GM18867 (cell line): ENCODE measurements at regions not wholly inside any gene's neighbourhood (a gene's known extent, or its start where the extent isn't known, plus 50 kb on each side); places are given as distances from the start of the nearest gene placed in this dataset.

Experiments used
- ATAC-seq: cut with Tn5 transposase; IDR thresholded peaks from one replicate; pipeline ENCODE4 v1.9.1; 2021; ENCODE audit warnings: mild to moderate bottlenecking, moderate library complexity; ENCODE audit not compliant: unreplicated experiment

DNA sequence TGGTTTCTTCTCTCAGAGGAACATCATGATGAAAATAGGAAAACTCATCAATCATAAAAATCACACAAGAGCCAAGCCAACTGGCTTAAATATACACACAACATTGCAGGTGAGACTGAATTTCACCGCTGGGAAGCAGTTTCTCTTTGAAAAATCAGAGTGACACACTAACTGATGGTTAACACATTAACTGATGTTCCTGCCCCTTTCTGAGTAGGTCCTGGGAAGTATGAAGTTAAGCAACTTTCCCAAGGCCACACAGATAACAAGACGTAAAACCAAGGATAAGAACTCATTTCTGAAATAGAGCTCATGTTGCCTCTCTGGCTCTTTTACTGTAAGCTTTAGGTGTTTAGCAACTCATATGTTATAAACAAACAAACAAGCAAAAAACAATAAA lies 813.7 kb upstream of the HS3ST1 start:
- no peak for ATAC-seq

DNA sequence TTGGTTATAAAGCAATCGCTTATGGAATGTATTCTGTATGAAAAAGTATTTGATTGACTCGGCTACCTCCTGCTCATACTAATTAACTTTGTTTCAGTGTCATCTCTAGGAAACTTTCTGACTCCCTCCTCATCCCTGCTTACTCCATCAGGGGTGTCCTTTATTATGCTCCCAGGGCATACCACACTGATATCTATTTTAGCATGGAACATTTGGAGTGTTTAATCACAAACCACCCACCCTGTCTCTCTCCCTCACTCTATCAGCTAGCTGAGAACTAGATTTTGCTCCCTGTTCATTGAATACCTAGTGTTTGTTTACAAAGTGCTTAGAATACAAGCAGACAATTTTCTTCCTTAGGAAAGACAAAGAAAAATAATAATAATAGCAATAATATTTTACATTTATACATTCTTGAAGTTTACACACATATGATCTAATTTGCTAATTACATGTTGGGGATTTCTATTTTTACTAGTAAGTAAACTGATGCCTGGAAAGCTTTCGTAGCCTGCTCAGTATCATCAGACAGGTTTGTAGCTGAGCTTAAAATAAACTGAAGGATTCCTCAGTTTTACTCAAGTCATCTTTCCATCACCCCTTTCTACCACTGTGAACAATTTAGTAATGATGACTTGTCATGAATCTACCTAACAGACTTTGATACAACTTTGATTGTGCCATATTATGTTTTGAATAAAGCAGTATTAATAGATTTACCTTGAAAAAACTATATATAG lies 811.4 kb upstream of the HS3ST1 start:
- no peak for ATAC-seq

GRCh38 chr4:12231098-12231497 lies 802.4 kb upstream of the HS3ST1 start:
- ATAC-seq: no peak

- no peak for ATAC-seq
Measured at GRCh38 chr4:12221031-12221430, 792.3 kb upstream of the HS3ST1 start.

DNA sequence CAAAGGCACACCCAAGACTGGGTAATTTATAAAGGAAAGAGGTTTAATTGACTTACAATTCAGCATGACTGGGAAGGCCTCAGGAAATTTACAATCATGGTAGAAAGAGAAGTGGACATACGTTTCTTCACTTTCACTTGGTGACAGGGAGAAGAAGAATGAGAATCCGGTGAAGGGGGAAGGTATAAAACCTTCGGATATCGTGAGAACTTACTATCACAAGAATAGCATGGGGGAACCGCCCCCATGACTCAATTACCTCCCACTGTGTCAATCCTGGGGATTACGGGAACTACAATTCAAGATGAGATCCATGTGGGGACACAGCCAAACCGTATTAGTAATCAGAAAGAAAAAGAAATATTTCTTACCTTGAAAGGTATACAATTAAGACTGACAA lies 782.9 kb upstream of the HS3ST1 start:
- ATAC-seq: no peak

DNA sequence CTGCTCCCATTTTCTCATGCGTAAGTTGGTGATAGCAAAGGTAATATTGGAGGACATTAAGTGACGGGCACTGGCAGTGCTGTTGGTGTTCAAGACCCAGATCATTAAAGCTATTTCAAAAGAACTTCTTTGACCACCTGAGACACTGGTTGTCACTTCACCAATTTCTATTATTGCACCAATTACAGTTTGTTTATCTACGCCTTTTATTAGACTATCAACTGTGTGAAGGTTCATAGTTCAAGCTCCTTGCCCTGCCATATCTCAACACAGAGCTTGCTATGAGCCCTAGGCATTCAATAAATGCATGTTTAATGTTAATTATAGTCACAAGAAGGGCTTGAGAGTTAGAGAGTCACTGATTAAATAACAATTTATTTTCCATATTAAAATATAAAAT lies 778.7 kb upstream of the HS3ST1 start:
- ATAC-seq: no peak

DNA sequence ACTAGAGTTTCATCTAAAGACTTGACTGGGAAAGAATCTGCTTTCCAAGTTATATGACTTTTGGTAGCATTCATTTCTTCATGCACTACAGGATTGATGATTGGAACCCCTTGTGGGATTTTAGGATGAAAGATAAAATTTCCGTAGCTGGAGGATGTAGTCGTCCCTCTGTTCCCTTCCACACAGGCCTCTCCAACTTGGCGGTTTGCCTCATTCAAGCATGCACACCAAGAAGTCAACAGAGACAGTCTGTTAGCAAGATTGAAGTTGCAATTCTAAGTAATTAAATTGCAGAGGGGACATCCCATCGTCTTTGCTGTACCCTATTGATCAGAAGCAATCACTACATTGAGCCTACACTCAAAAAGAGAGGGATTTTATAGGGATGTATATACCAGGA lies 777.4 kb upstream of the HS3ST1 start:
- ATAC-seq: no peak

- ATAC-seq: no peak
Measured at GRCh38 chr4:12203945-12204344, 775.3 kb upstream of the HS3ST1 start.

- ATAC-seq: no peak
Measured at GRCh38 chr4:12200226-12200625, 771.5 kb upstream of the HS3ST1 start.

DNA sequence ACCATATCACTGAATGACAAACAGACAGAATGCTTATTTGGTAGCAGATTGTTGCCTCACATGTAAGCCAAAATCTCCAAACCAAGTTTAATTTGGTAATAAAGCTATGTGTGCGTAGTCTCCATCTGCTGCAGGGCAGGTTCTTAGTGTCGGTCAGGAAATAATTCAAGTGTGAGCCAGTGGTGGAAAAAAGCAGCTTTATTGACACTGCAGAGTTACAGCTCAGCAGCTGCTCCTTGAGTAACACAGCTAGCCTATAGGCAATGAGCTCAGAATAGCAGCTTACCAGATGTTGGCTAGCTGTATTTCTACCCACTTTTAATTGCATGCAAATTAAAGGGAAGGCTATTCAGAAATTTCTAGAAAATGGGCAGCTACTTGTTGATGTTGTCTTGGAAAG lies 757.8 kb upstream of the HS3ST1 start:
- ATAC-seq: no peak

DNA sequence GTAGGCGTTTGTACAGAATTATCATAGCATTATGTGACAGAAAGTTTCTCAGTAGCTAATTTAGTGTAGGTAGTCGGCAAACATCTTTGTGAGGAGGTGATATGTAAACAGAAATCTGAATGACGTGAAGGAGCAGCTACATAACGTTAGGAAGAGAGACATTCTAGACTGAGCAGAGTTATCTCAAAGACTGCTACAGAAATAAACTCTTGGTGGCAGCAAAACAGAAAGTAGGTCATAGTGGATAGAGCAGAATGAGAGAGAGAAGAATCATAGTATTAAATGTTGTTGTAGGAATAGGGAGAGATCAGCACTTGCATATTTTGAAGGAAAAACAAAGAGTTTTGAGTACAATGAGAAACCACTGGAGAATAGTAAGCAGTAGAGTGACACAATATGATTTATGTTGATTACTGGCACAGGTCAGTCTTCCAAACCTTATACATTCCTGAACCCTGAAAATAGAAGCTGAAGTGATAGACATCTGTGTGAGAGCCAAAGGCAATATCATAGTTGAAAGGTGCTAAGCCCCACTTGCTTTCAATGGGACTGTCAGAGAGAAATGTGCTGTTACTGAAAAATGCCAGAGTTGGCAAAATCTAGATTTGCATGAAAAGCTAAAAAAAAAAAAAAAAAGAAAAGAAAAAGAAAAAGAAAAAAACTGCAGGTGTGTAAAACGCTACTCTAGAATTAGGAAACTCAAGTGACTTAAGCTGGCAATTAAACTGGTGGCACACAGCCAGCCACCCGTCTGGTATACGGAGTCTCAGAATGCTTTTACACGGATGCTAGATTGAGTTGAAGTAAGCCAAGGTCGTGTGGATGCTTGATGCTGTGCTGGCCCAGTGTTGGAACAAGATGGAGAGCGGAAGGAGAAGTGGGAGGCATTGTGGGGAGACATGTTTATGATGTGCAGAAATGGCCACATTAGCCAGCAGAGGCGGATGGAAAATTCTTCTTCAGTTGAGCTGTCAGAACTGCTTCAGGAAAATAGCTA lies 750.2 kb upstream of the HS3ST1 start:
- no peak for ATAC-seq

DNA sequence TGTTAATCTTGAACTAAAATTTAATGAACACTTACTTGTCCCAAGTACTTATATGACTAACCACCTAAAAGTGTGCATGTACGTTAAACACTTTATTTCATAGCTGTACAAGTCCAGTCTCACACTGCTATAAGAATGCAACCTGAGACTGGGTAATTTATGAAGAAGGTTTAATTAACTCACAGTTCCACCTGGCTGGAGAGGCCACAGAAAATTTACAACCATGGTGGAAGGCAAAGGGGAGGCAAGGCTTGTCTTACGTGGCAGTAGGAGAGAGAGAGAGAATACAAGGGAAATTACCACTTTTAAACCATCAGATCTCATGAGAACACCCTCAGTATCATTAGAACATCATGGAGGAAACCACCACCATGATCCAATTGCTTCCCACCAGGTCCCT lies 748.7 kb upstream of the HS3ST1 start:
- no peak for ATAC-seq

DNA sequence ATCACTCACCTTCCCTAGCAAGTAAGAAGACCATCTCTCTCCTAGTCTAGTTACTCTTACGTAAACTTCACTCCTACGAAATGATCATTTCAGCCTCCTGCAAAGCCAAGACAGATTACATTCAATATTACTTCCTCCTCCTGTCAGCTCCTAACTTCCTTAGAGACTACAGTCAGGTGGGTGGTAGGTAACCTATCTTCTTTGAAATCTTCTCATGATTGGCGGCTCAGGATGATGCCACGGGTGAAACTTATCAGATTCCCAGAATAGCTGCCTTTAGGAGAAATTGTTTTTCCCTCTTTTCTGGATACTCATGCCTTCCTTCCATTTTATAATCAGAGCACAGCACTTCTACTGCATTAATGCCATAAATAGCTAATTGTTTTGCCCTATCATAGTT lies 744.8 kb upstream of the HS3ST1 start:
- no peak for ATAC-seq

DNA sequence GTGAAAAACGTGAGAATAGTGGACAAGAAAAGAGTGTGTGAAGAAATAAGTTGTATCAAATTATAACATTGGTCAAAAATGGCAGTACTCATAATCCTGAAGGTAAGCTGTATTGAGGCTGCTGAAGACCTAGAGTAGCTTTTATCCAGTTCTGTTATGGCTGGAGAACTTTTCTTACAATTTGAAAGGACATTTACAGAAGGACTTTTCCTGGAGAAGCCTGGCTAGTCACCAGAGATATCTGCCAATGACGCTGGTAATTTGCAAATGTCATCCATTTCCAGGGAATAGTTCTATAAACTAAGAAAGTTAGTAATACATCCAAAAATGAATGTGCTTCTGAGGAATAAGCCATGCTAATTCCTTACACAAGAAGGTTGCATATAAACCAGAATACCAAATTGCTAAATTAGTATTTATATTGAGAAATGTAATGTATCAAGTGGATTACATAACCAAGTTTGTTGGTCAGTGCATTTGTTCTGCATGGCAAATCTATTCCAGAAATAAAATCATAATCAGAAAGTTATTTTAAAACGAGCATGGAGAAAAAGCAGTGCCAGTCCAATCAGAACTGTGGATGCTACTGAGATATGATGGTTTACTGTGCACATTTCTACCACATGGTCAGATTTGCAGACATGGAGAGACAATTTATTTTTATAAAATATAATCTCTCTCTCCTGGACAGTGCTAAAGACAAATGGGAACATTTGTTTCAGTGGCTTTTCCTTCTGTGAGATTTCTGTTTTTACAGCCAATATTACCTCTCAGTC lies 743.7 kb upstream of the HS3ST1 start:
- no peak for ATAC-seq

DNA sequence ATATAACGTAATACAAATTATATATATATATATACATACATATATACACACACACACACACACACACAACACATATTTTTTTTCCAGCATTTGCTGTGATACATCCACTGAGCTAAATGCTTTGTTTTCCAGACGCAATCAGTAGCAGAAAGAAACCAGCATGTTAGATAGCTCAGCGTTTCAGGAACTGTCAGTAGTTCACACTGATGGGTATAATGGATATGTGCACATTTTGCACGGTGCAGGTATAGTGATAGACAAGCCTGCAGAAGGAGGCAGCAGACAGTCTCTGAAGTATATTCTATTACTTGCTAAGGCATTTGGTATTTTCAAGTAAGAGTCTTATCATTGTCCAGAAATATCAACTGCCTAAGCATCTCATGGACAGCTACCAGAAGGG lies 741.6 kb upstream of the HS3ST1 start:
- no peak for ATAC-seq

GRCh38 chr4:12165616-12166015 lies 736.9 kb upstream of the HS3ST1 start:
- ATAC-seq: no peak

- no peak for ATAC-seq
Measured at GRCh38 chr4:12146339-12146738, 717.6 kb upstream of the HS3ST1 start.

GRCh38 chr4:12145768-12146167 lies 717.1 kb upstream of the HS3ST1 start:
- no peak for ATAC-seq

- ATAC-seq: no peak
Measured at GRCh38 chr4:12145106-12145505, 716.4 kb upstream of the HS3ST1 start.

DNA sequence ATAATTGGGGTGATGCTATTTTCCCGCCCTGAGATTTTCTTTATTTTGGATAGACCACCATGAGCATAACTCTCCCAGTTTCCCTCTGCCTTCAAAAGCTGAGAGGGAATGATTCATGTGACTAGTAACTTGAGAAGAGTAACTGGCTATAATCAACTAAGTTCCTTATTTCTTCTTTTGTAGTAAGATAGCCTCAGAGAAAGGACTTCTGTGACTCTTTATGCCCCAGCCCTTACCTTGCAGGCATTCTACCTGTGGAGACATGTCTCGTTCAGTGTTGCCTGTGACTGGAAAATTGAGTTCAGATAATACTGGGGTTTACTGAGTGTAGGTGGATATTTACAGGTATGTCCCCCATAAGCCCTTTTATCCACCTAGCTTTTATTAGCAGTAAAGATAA lies 715.4 kb upstream of the HS3ST1 start:
- no peak for ATAC-seq

- no peak for ATAC-seq
Measured at GRCh38 chr4:12140864-12141263, 712.2 kb upstream of the HS3ST1 start.
